Stimulated activated naive B cell treated with anti-CD40 and anti-IgM and Interleukin-4, amounts not matched to agents 10 μg/mL and 1 μg/mL and 100 μg/mL, for 72 hours (primary cell): ENCODE measurements at regions not wholly inside any gene's neighbourhood (a gene's known extent, or its start where the extent isn't known, plus 50 kb on each side); places are given as distances from the start of the nearest gene placed in this dataset.

ENCODE experiments used
- ATAC-seq, 2 donors: fragments of 150-1000 bp; cut with Tn5 transposase; replicated peaks; 2 replicates each; pipeline ENCODE4 v1.10.0; 2021; ENCODE audit warnings: moderate library complexity in 1 of 2
- DNase-seq: peaks from one replicate; pipeline ENCODE4 v3.0.0; 2021
- H3K27ac Mint-ChIP-seq: one replicate; pipeline ENCODE4 v1.8.0; 2022; ENCODE audit warnings: mild to moderate bottlenecking, mixed read lengths
- H3K27me3 Mint-ChIP-seq, 2 donors: one replicate each; pipeline ENCODE4 v1.8.0; 2022; ENCODE audit warnings: mixed read lengths in 2 of 2
- H3K36me3 Mint-ChIP-seq, 2 donors: one replicate each; pipeline ENCODE4 v1.8.0; 2022; ENCODE audit warnings: mixed read lengths in 2 of 2, mild to moderate bottlenecking in 1 of 2
- H3K4me1 Mint-ChIP-seq, 2 donors: one replicate each; pipeline ENCODE4 v1.8.0; 2022; ENCODE audit warnings: mixed read lengths in 2 of 2, mild to moderate bottlenecking in 1 of 2
- H3K4me3 Mint-ChIP-seq, 2 donors: one replicate each; pipeline ENCODE4 v1.8.0; 2022; ENCODE audit warnings: mild to moderate bottlenecking in 2 of 2, mixed read lengths in 2 of 2, moderate library complexity in 1 of 2
- H3K9me3 Mint-ChIP-seq, 2 donors: one replicate each; pipeline ENCODE4 v1.8.0; 2022; ENCODE audit warnings: mixed read lengths in 2 of 2, mild to moderate bottlenecking in 1 of 2

GRCh38 chr16:88315543-88316105, 67.1 kb upstream of the ZNF469 start:
- H3K4me1 Mint-ChIP-seq: no peaks in the 10 kb centered on the region
- H3K9me3 Mint-ChIP-seq: peaks cover 6 to 10% of the 10 kb centered on the region in 2 donors
- H3K36me3 Mint-ChIP-seq: peaks cover 0 to 2% of the 10 kb centered on the region in 2 donors
- H3K4me3 Mint-ChIP-seq: no peak overlapping the region
- DNase-seq (no peak), ATAC-seq (no peak)
- no peak overlapping the region for H3K27ac Mint-ChIP-seq
- H3K27me3 Mint-ChIP-seq: peaks cover 17 to 29% of the 10 kb centered on the region in 2 donors

DNA sequence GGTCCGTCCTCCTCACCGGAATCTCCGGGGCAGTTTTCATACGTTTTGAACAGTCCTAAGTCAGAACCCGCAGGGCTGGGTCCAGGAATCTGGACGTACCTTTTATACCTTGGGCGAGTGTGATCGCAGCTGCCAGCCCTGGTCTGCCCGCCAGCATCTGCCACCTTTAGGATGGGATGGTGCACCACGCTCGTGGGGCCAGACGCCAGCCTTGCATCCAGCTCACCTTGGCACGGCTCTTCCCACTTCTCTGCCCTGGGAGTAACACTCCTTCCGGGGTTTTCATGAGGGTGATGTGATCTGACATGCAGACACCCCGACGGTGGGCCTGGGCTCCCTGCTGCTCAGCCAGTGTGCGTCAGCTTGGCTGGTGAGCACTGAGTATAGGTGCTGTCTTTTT, 66.6 kb upstream of the ZNF469 start:
- H3K27ac Mint-ChIP-seq: no peak overlapping the region
- ATAC-seq: no peak
- H3K36me3 Mint-ChIP-seq: peaks cover 0 to 2% of the 10 kb centered on the region in 2 donors
- H3K4me1 Mint-ChIP-seq: no peaks in the 10 kb centered on the region
- no peak overlapping the region for H3K4me3 Mint-ChIP-seq
- H3K27me3 Mint-ChIP-seq: peaks cover 13 to 29% of the 10 kb centered on the region in 2 donors
- no peak for DNase-seq
- H3K9me3 Mint-ChIP-seq: peaks cover 6 to 10% of the 10 kb centered on the region in 2 donors

DNA sequence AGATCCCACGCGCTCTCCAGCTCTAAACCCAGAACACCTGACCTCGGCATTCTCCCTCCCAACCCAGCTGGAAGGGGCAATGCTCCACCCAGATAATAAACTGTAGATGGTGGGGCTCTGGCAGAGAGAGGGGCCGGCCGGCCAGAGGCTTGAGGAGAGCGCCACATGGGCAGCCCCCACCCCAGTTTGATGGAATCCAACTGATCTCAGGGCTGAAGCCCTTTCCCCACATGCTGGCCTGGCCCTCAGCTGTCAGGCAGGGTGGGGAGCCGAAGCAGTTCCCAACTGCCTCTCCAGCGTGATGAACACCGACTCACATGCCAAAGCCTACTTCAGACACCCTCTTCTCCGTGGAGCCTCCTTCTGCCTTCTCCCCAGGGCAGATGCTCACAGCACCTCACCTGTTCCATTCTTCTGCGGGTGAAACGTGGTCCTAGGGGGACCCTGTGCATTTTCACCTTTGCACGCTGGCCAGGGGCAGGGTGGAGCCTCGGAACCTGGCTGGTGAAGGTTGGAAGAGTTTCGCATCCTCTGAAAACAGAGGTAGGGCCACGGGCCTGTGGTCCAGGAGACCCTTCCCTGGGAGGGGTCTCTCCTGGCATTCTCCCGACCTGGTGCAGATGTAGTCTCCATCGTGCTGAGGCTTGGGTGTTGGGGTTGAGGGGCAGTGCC, 65.7 kb upstream of the ZNF469 start:
- no peak for ATAC-seq
- Mint-ChIP-seq H3K27me3 (peaks cover 13 to 29% of the 10 kb centered on the region in 2 donors), H3K4me1 (no peaks in the 10 kb centered on the region), H3K27ac (no peak overlapping the region), H3K36me3 (peaks cover 0 to 4% of the 10 kb centered on the region in 2 donors), H3K4me3 (no peak overlapping the region), H3K9me3 (peaks cover 6 to 7% of the 10 kb centered on the region in 2 donors)
- no peak for DNase-seq

DNA sequence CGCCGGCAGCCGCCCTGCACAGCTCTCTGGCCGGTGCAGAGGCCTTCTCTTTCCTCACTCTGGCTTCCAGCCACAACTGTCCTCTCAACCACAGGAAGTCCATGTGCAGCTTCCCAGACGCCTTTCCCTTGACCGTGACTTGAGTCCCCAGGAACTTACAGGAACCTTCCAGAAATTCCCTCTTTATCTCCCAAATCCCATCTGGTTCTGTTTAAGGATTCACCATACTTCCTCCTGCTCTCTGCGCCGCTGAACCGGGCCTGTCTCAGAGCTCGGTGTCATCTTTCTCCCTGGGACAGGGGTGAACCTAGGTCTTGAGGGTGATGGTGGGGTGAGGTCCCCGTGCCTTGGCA, 65.2 kb upstream of the ZNF469 start:
- H3K4me1 Mint-ChIP-seq: no peaks in the 10 kb centered on the region
- peaks cover 0 to 3% of the 10 kb centered on the region in 2 donors for H3K36me3 Mint-ChIP-seq
- no peak for DNase-seq
- no peak for ATAC-seq
- H3K27ac Mint-ChIP-seq: no peak overlapping the region
- H3K4me3 Mint-ChIP-seq: no peak overlapping the region
- H3K27me3 Mint-ChIP-seq: peaks cover 13 to 29% of the 10 kb centered on the region in 2 donors
- H3K9me3 Mint-ChIP-seq: peaks cover 1 to 3% of the 10 kb centered on the region in 2 donors

DNA sequence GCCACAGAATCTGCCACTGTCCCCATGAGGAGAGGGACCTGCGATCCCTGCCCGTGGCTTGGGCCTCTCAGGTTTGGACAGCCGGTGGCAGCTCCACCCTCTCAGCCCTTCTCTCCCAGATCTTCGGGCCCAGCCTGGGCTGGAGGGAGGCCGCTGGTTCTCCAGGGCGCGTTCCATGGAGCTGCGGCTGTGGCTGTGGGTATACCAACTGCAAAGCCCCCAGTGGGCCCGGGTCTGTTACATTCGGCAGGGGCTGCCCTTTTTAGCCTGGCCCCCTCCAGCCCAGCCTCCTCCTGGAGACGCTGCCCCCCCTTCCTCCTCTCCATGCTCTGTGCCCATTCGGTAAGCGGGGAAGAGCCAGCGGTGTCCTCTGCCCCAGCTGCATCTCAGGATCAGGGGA, 64.7 kb upstream of the ZNF469 start:
- DNase-seq: no peak
- no peak overlapping the region for H3K27ac Mint-ChIP-seq
- H3K4me3 Mint-ChIP-seq: no peak overlapping the region
- no peak for ATAC-seq
- peaks cover 13 to 29% of the 10 kb centered on the region in 2 donors for H3K27me3 Mint-ChIP-seq
- H3K36me3 Mint-ChIP-seq: peaks cover 0 to 3% of the 10 kb centered on the region in 2 donors
- peaks cover 0 to 2% of the 10 kb centered on the region in 2 donors for H3K9me3 Mint-ChIP-seq
- H3K4me1 Mint-ChIP-seq: no peaks in the 10 kb centered on the region

- no peak overlapping the region for H3K4me3 Mint-ChIP-seq
- peaks cover 0 to 3% of the 10 kb centered on the region in 2 donors for H3K36me3 Mint-ChIP-seq
- no peaks in the 10 kb centered on the region for H3K4me1 Mint-ChIP-seq
- no peak overlapping the region for H3K27ac Mint-ChIP-seq
- no peak for DNase-seq
- ATAC-seq: no peak
- peaks cover 0 to 2% of the 10 kb centered on the region in 2 donors for H3K9me3 Mint-ChIP-seq
- H3K27me3 Mint-ChIP-seq: peaks cover 10 to 26% of the 10 kb centered on the region in 2 donors
These were observed 64.2 kb upstream of the ZNF469 start for GRCh38 chr16:88318521-88318920.

GRCh38 chr16:88319116-88319965, 63.4 kb upstream of the ZNF469 start:
- Mint-ChIP-seq H3K4me1 (no peaks in the 10 kb centered on the region), H3K27ac (no peak overlapping the region), H3K36me3 (peaks cover 0 to 3% of the 10 kb centered on the region in 2 donors), H3K4me3 (no peak overlapping the region), H3K27me3 (peaks cover 6 to 23% of the 10 kb centered on the region in 2 donors), H3K9me3 (peaks cover 0 to 2% of the 10 kb centered on the region in 2 donors)
- ATAC-seq: no peak
- no peak for DNase-seq

GRCh38 chr16:88320947-88321634, 61.7 kb upstream of the ZNF469 start:
- H3K4me3 Mint-ChIP-seq: no peak overlapping the region
- no peaks in the 10 kb centered on the region for H3K4me1 Mint-ChIP-seq
- H3K27ac Mint-ChIP-seq: no peak overlapping the region
- ATAC-seq: peak in 1 of 2 donors; percentile 23
- peaks cover 6 to 23% of the 10 kb centered on the region in 2 donors for H3K27me3 Mint-ChIP-seq
- H3K36me3 Mint-ChIP-seq: peaks cover 0 to 3% of the 10 kb centered on the region in 2 donors
- peaks cover 0 to 2% of the 10 kb centered on the region in 2 donors for H3K9me3 Mint-ChIP-seq
- peak; percentile 8 for DNase-seq

GRCh38 chr16:88321635-88322499, 60.9 kb upstream of the ZNF469 start:
- no peak for DNase-seq
- H3K27ac Mint-ChIP-seq: no peak overlapping the region
- H3K27me3 Mint-ChIP-seq: peaks cover 6 to 21% of the 10 kb centered on the region in 2 donors
- H3K4me3 Mint-ChIP-seq: no peak overlapping the region
- ATAC-seq: no peak
- H3K9me3 Mint-ChIP-seq: peaks cover 0 to 2% of the 10 kb centered on the region in 2 donors
- H3K4me1 Mint-ChIP-seq: no peaks in the 10 kb centered on the region
- peaks cover 0 to 3% of the 10 kb centered on the region in 2 donors for H3K36me3 Mint-ChIP-seq

- Mint-ChIP-seq H3K36me3 (peaks cover 0 to 3% of the 10 kb centered on the region in 2 donors), H3K4me3 (no peak overlapping the region), H3K27me3 (peaks cover 4 to 20% of the 10 kb centered on the region in 2 donors), H3K9me3 (peaks cover 0 to 2% of the 10 kb centered on the region in 2 donors), H3K27ac (no peak overlapping the region), H3K4me1 (no peaks in the 10 kb centered on the region)
- ATAC-seq (no peak), DNase-seq (no peak)
These were observed 60.2 kb upstream of the ZNF469 start for GRCh38 chr16:88322500-88322970.

DNA sequence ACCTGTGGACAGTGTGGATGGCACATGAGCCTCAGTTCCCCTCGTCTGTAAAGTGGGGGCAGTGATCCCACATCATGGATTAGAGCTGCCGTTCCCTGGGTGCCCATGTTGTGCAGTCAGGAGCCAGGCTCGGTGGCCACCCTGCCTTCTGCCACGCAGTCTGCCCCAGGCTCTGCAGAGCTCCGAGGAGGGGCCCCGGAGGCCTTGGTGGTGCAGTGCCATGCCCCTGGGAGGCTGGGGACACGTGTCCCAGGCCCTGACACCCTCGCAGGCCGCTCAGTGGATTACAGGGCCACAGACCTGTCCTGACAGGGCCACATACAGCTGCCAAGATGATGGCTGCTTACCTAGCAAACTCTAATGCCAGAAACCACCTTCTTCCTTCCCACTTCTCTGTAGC, 59.7 kb upstream of the ZNF469 start:
- DNase-seq (no peak), ATAC-seq (no peak)
- no peak overlapping the region for H3K27ac Mint-ChIP-seq
- no peaks in the 10 kb centered on the region for H3K4me1 Mint-ChIP-seq
- H3K9me3 Mint-ChIP-seq: peaks cover 0 to 2% of the 10 kb centered on the region in 2 donors
- H3K27me3 Mint-ChIP-seq: peaks cover 0 to 15% of the 10 kb centered on the region in 2 donors
- no peak overlapping the region for H3K4me3 Mint-ChIP-seq
- H3K36me3 Mint-ChIP-seq: peaks cover 0 to 3% of the 10 kb centered on the region in 2 donors

- H3K4me3 Mint-ChIP-seq: no peak overlapping the region
- no peaks in the 10 kb centered on the region for H3K4me1 Mint-ChIP-seq
- H3K27me3 Mint-ChIP-seq: peaks cover 0 to 8% of the 10 kb centered on the region in 2 donors
- DNase-seq (no peak), ATAC-seq (no peak)
- peaks cover 0 to 2% of the 10 kb centered on the region in 2 donors for H3K9me3 Mint-ChIP-seq
- H3K27ac Mint-ChIP-seq: no peak overlapping the region
- peaks cover 0 to 3% of the 10 kb centered on the region in 2 donors for H3K36me3 Mint-ChIP-seq
These were observed 59.0 kb upstream of the ZNF469 start for GRCh38 chr16:88323546-88324330.
